HEK293 (cell line): ENCODE measurements at regions not wholly inside any gene's neighbourhood (a gene's known extent, or its start where the extent isn't known, plus 50 kb on each side); places are given as distances from the start of the nearest gene placed in this dataset.

Source experiments
- CTCF ChIA-PET: fragments of 350-600 bp; formaldehyde crosslinking; extraction: SDS; loops from one replicate; lab custom pipeline; 2021; ENCODE audit warnings: antibody characterized with exemption; lab: Yijun Ruan, JAX
- POLR2A ChIA-PET: fragments of 300-600 bp; formaldehyde crosslinking; extraction: SDS; loops from one replicate; lab custom pipeline; 2020; ENCODE audit warnings: antibody characterized with exemption, inconsistent platforms; lab: Yijun Ruan, JAX
- H3K27ac ChIP-seq: fragments of 200-500 bp; sonication (Bioruptor generic); 2 replicates; pipeline ENCODE4 v1.5.1; 2014; ENCODE audit warnings: low read depth, low read length, control low read depth, inconsistent platforms; ENCODE audit errors: extremely low read depth
- H3K36me3 ChIP-seq, 2 experiments: fragments of 200-500 bp in 1 of 2; sonication (Bioruptor generic) in 1 of 2; 1 replicate in 1 of 2; 2 replicates in 1 of 2; pipeline ENCODE4 v1.5.1; 2014 to 2017; ENCODE audit warnings: inconsistent platforms in 2 of 2, low read length in 2 of 2; ENCODE audit not compliant: control insufficient read depth in 2 of 2, insufficient read depth in 1 of 2
- H3K4me1 ChIP-seq: fragments of 200-500 bp; sonication (Bioruptor generic); 2 replicates; pipeline ENCODE4 v1.5.1; 2014; ENCODE audit warnings: mild to moderate bottlenecking, low read length, inconsistent platforms; ENCODE audit not compliant: control insufficient read depth, insufficient read depth
- H3K4me3 ChIP-seq: 2 replicates; pipeline ENCODE4 v1.5.1; 2011; ENCODE audit warnings: low read depth, mild to moderate bottlenecking, control low read depth, low read length, moderate library complexity
- H3K9me3 ChIP-seq: fragments of 200-500 bp; sonication (Bioruptor generic); 2 replicates; pipeline ENCODE4 v1.5.1; 2014; ENCODE audit warnings: low read depth, low read length, inconsistent platforms; ENCODE audit not compliant: control insufficient read depth, insufficient read depth
- KLF16 ChIP-seq: fragments of 450-650 bp; formaldehyde crosslinking; IDR thresholded peaks from 2 replicates; pipeline ENCODE4 v1.5.1; 2017; ENCODE audit warnings: missing biosample characterization, missing genetic modification characterization
- OSR2 ChIP-seq: fragments of 450-650 bp; formaldehyde crosslinking; IDR thresholded peaks from 2 replicates; pipeline ENCODE4 v1.5.1; 2016; ENCODE audit warnings: missing biosample characterization, missing genetic modification characterization
- PBX3 ChIP-seq: sonication (generic); formaldehyde crosslinking; IDR thresholded peaks from 2 replicates; pipeline ENCODE4 v1.8.1; 2022; ENCODE audit warnings: mild to moderate bottlenecking, moderate library complexity, missing genetic modification reagents
- PRDM1 ChIP-seq: fragments of 450-650 bp; formaldehyde crosslinking; IDR thresholded peaks from 2 replicates; pipeline ENCODE4; 2016; ENCODE audit warnings: missing biosample characterization, missing genetic modification characterization
- SALL2 ChIP-seq: fragments of 450-650 bp; formaldehyde crosslinking; IDR thresholded peaks from 2 replicates; pipeline ENCODE4 v1.5.0; 2017; ENCODE audit warnings: missing biosample characterization, mild to moderate bottlenecking, missing genetic modification characterization, borderline replicate concordance
- TRIM28 ChIP-seq: IDR thresholded peaks from 2 replicates; pipeline ENCODE4 v1.6.1; 2011; ENCODE audit warnings: low read length, control low read depth, borderline replicate concordance
- ZBTB17 ChIP-seq: fragments of 450-650 bp; formaldehyde crosslinking; IDR thresholded peaks from 2 replicates; pipeline ENCODE4 v1.5.1; 2016; ENCODE audit warnings: missing biosample characterization, missing genetic modification characterization
- ZBTB21 ChIP-seq: fragments of 450-650 bp; formaldehyde crosslinking; IDR thresholded peaks from 2 replicates; pipeline ENCODE4 v1.5.1; 2017; ENCODE audit warnings: missing biosample characterization, missing genetic modification characterization
- ZBTB49 ChIP-seq: fragments of 450-650 bp; formaldehyde crosslinking; IDR thresholded peaks from 2 replicates; pipeline ENCODE4 v1.5.1; 2016; ENCODE audit warnings: missing biosample characterization, missing genetic modification characterization, low read depth
- ZFP37 ChIP-seq: fragments of 450-650 bp; formaldehyde crosslinking; IDR thresholded peaks from 2 replicates; pipeline ENCODE4 v1.5.1; 2016; ENCODE audit warnings: missing biosample characterization, missing genetic modification characterization
- ZNF138 ChIP-seq: fragments of 450-650 bp; formaldehyde crosslinking; IDR thresholded peaks from 2 replicates; pipeline ENCODE4 v1.5.1; 2016; ENCODE audit warnings: missing biosample characterization, missing genetic modification characterization, borderline replicate concordance
- ZNF174 ChIP-seq: fragments of 450-650 bp; formaldehyde crosslinking; IDR thresholded peaks from 2 replicates; pipeline ENCODE4 v1.5.0; 2017; ENCODE audit warnings: missing biosample characterization, mild to moderate bottlenecking, missing genetic modification characterization
- ZNF211 ChIP-seq: fragments of 450-650 bp; formaldehyde crosslinking; IDR thresholded peaks from 2 replicates; pipeline ENCODE4 v1.5.1; 2016; ENCODE audit warnings: low read depth, missing biosample characterization, missing genetic modification characterization
- ZNF239 ChIP-seq: fragments of 450-650 bp; formaldehyde crosslinking; IDR thresholded peaks from 2 replicates; pipeline ENCODE4 v1.5.1; 2016; ENCODE audit warnings: missing biosample characterization, missing genetic modification characterization
- ZNF274 ChIP-seq, 2 experiments: fragments of 200-500 bp in 1 of 2; fragments of 450-650 bp in 1 of 2; sonication (Bioruptor generic) in 1 of 2; formaldehyde crosslinking in 1 of 2; IDR thresholded peaks; 2 replicates each; pipeline versions ENCODE4 v1.5.1 to v1.6.1; 2014 to 2016; ENCODE audit warnings: borderline replicate concordance in 1 of 2, inconsistent platforms in 1 of 2, low read length in 1 of 2, missing biosample characterization in 1 of 2, missing genetic modification characterization in 1 of 2
- ZNF513 ChIP-seq: fragments of 450-650 bp; IDR thresholded peaks from 2 replicates; pipeline ENCODE4 v1.5.1; 2018; ENCODE audit warnings: missing biosample characterization, missing genetic modification characterization
- ZNF560 ChIP-seq: fragments of 450-650 bp; formaldehyde crosslinking; IDR thresholded peaks from 2 replicates; pipeline ENCODE4 v1.5.1; 2017; ENCODE audit warnings: missing biosample characterization, missing genetic modification characterization, borderline replicate concordance
- ZNF610 ChIP-seq: fragments of 450-650 bp; formaldehyde crosslinking; IDR thresholded peaks from 2 replicates; pipeline ENCODE4 v1.5.1; 2016; ENCODE audit warnings: missing biosample characterization, missing genetic modification characterization, borderline replicate concordance
- ZNF654 ChIP-seq: fragments of 450-650 bp; formaldehyde crosslinking; IDR thresholded peaks from 2 replicates; pipeline ENCODE4 v1.5.1; 2016; ENCODE audit warnings: low read depth, missing biosample characterization, missing genetic modification characterization
- ZNF701 ChIP-seq: fragments of 450-650 bp; formaldehyde crosslinking; IDR thresholded peaks from 2 replicates; pipeline ENCODE4 v1.5.1; 2016; ENCODE audit warnings: missing biosample characterization, missing genetic modification characterization
- ZNF776 ChIP-seq: fragments of 450-650 bp; formaldehyde crosslinking; IDR thresholded peaks from 2 replicates; pipeline ENCODE4 v1.5.0; 2017; ENCODE audit warnings: missing biosample characterization, missing genetic modification characterization, borderline replicate concordance
- TF ChIP-seq, protein P1 (sequence below): fragments of 450-650 bp; formaldehyde crosslinking; IDR thresholded peaks from 2 replicates; pipeline ENCODE4 v1.5.1; 2017; ENCODE audit warnings: missing biosample characterization, mild to moderate bottlenecking, missing genetic modification characterization, moderate library complexity

DNA sequence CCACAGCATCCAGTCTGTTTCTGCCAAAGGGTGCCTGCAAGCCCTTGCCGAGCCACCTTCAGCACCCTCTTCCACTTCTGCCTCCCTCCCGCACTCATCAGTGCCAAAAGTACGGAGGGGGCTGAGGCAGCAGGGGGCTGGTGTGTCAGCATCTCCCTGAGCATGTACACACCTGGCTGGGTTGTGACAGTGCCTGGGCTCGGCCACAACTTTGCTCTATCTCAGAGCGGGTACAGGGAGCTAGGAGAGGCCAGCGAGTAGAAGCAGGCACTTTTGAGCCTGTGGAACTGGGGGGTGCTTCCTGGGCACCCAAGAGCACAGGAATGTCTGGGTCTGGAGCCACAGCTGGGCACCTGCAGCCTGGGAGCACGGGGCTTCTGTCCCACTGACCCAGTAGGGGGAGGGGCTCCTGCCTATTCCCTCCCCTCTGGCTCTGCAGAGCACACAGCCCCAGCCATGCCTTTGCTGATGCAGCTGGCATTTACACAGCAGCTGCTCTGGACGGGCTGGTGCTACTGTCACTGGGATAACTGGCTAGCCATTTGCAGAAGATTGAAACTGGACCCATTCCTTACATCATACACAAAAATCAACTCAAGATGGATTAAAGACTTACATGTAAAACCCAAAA is 319.8 kb upstream of the RRP15 start:
- TF ChIP-seq ZNF654 (tag by site-specific recombination): no peak
- no peak for TF ChIP-seq ZBTB21 (tag by site-specific recombination)
- no peak for TF ChIP-seq TRIM28
- TF ChIP-seq ZNF560: no peak
- no peak for TF ChIP-seq ZNF174 (tag by site-specific recombination)
- no peak for TF ChIP-seq ZFP37 (tag by site-specific recombination)
- TF ChIP-seq ZNF274 (IDR thresholded peaks at IDR 0.05; ENCODE audit: low read length): no peak
- no peak for TF ChIP-seq ZNF274 (tag by site-specific recombination; IDR thresholded peaks at IDR 0.05; ENCODE audit: borderline replicate concordance)
- TF ChIP-seq PRDM1 (tag by site-specific recombination): no peak
- TF ChIP-seq ZNF138 (tag by site-specific recombination): no peak
- no peak for TF ChIP-seq ZNF610 (tag by site-specific recombination)
- no peak for TF ChIP-seq PBX3 (CRISPR knock-in tag)
- no peak for TF ChIP-seq ZNF239 (tag by site-specific recombination)
- TF ChIP-seq, protein P1, sequence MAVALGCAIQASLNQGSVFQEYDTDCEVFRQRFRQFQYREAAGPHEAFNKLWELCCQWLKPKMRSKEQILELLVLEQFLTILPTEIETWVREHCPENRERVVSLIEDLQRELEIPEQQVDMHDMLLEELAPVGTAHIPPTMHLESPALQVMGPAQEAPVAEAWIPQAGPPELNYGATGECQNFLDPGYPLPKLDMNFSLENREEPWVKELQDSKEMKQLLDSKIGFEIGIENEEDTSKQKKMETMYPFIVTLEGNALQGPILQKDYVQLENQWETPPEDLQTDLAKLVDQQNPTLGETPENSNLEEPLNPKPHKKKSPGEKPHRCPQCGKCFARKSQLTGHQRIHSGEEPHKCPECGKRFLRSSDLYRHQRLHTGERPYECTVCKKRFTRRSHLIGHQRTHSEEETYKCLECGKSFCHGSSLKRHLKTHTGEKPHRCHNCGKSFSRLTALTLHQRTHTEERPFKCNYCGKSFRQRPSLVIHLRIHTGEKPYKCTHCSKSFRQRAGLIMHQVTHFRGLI: no peak
- TF ChIP-seq ZNF211 (tag by site-specific recombination): no peak
- no peaks in the 10 kb centered on the region for H3K36me3 ChIP-seq
- ChIA-PET CTCF (no interaction called here), POLR2A (no interaction called here)
- no peak overlapping the region for H3K27ac ChIP-seq
- H3K4me3 ChIP-seq: no peak overlapping the region
- H3K4me1 ChIP-seq: no peaks in the 10 kb centered on the region
- H3K9me3 ChIP-seq: no peaks in the 10 kb centered on the region

- ChIA-PET POLR2A (no interaction called here), CTCF (no interaction called here)
- Histone ChIP-seq H3K36me3 (no peaks in the 10 kb centered on the region), H3K4me1 (no peaks in the 10 kb centered on the region), H3K9me3 (no peaks in the 10 kb centered on the region), H3K4me3 (no peak overlapping the region), H3K27ac (no peak overlapping the region)
- TF ChIP-seq SALL2 (tag by site-specific recombination) (no peak), ZBTB17 (tag by site-specific recombination) (no peak), ZNF776 (tag by site-specific recombination) (no peak), ZBTB49 (tag by site-specific recombination) (no peak), ZNF513 (tag by site-specific recombination) (no peak), ZNF701 (no peak), OSR2 (tag by site-specific recombination) (no peak), KLF16 (no peak)
These were observed 317.0 kb upstream of the RRP15 start for GRCh38 chr1:217968085-217968484.
